HG03280 (cell line): ENCODE measurements at regions not wholly inside any gene's neighbourhood (a gene's known extent, or its start where the extent isn't known, plus 50 kb on each side); places are given as distances from the start of the nearest gene placed in this dataset.

Experiments used
- ATAC-seq: cut with Tn5 transposase; IDR thresholded peaks from one replicate; pipeline ENCODE4 v1.9.1; 2021; ENCODE audit warnings: mild to moderate bottlenecking, moderate library complexity; ENCODE audit not compliant: unreplicated experiment

- no peak for ATAC-seq
Measured at GRCh38 chr14:100463937-100464336, 123.3 kb downstream of the BEGAIN start.

- ATAC-seq: no peak
Measured at GRCh38 chr14:100466111-100466856, 120.9 kb downstream of the BEGAIN start.

- no peak for ATAC-seq
Measured at GRCh38 chr14:100467046-100467750, 120.0 kb downstream of the BEGAIN start.

- no peak for ATAC-seq
Measured at GRCh38 chr14:100467939-100468338, 119.3 kb downstream of the BEGAIN start.

- ATAC-seq: no peak
Measured at GRCh38 chr14:100468557-100468956, 118.7 kb downstream of the BEGAIN start.

- no peak for ATAC-seq
Measured at GRCh38 chr14:100469632-100470522, 117.3 kb downstream of the BEGAIN start.

GRCh38 chr14:100470523-100470897 is 116.7 kb downstream of the BEGAIN start:
- ATAC-seq: no peak

- no peak for ATAC-seq
Measured at GRCh38 chr14:100471441-100472093, 115.7 kb downstream of the BEGAIN start.

GRCh38 chr14:100472094-100472455 is 115.1 kb downstream of the BEGAIN start:
- ATAC-seq: no peak

GRCh38 chr14:100472491-100472890 is 114.7 kb downstream of the BEGAIN start:
- ATAC-seq: no peak

GRCh38 chr14:100473249-100473648 is 114.0 kb downstream of the BEGAIN start:
- no peak for ATAC-seq

GRCh38 chr14:100474196-100474595 is 113.0 kb downstream of the BEGAIN start:
- ATAC-seq: no peak

- ATAC-seq: no peak
Measured at GRCh38 chr14:100475268-100475667, 111.9 kb downstream of the BEGAIN start.

- ATAC-seq: no peak
Measured at GRCh38 chr14:100476012-100476822, 111.0 kb downstream of the BEGAIN start.

- no peak for ATAC-seq
Measured at GRCh38 chr14:100484531-100485267, 102.5 kb downstream of the BEGAIN start.

GRCh38 chr14:100486025-100486828 is 101.0 kb downstream of the BEGAIN start:
- peak; percentile 64 for ATAC-seq
